Glomerular endothelial cell (primary cell): ENCODE measurements at regions not wholly inside any gene's neighbourhood (a gene's known extent, or its start where the extent isn't known, plus 50 kb on each side); places are given as distances from the start of the nearest gene placed in this dataset.
"Not testable (repeated sequence)": the region's sequence is repeated elsewhere in the genome, so short reads cannot be mapped to it uniquely, and the experiment has no call there.

Source experiments
- DNase-seq: peaks from one replicate; pipeline ENCODE4 v3.0.0-alpha.2; 2011; ENCODE audit warnings: low read depth, low spot score; ENCODE audit errors: extremely low read depth

DNA sequence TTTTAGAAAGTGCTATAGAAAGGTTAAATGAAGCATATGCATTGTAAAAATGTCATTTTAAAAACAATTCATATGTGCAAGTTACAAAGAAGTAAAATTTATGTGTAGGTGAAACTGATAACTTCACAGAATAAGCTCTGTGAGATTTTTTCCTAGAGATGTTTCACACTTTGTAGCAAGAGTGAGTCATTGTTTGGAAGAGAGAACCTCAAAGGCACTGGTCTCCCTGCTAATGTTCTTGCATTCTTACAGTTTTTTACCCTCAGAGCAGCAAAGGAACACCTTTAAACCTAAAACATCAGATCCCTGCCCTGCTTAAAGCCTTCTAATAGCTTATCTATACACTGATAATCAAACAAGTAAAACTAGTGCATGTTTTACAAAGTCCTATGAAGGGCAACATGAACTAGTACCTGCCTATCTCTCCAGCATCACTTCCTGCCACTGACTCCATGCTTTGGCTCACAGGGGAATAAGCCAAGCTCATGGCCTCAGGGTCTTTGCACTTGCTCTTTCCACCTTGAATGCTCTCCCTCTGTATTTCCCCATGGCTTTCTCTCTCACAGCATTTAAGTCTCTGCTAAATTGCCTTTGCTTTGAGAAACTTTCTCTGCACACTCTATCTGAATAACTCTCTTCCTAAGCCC is 997.0 kb downstream of the GATA3 start:
- no peak for DNase-seq

GRCh38 chr10:9052767-9053166 is 998.3 kb downstream of the GATA3 start:
- no peak for DNase-seq

- no peak for DNase-seq
Observed at GRCh38 chr10:9056521-9056920, 1002.0 kb downstream of the GATA3 start.

- DNase-seq, result not testable (repeated sequence)
Observed at GRCh38 chr10:9057293-9057692, 1002.8 kb downstream of the GATA3 start.

GRCh38 chr10:9060314-9060713 is 1005.8 kb downstream of the GATA3 start:
- DNase-seq, result no peak

DNA sequence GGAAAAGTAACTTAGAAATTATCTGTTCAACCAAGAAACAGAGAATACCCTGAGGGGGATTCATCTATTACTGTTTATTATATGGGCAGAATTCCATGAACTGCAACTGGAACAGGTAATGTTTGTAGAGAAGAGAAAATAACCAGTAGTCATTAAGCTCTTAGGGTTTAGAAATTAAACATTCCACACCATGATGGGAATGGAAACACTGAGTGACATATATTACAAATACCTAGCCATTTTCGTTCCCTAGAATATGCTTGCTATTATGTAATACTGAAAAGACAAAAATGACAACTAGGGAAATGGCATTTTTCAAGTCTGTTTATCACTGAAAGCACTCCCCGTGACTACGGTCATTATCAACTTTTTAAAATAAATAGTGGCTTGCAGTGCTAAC is 1007.4 kb downstream of the GATA3 start:
- no peak for DNase-seq

DNA sequence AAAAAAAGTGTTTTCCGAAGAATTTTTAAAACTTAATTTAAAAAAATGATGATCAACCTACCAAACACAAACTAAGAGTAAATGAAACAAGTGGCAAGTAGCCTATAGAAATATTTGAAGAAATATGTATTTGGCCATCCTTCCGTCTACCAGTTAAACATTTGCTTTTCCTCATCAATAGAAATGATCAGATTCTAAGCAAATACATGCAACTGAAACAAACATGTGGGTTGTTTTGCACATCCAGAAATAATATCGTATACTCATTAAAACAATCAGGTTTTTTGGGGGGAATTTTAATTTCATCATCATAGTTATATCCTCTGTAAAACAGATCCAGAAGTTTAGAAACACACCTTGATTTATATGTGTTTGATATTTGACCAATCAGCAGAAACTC is 1011.7 kb downstream of the GATA3 start:
- no peak for DNase-seq

DNA sequence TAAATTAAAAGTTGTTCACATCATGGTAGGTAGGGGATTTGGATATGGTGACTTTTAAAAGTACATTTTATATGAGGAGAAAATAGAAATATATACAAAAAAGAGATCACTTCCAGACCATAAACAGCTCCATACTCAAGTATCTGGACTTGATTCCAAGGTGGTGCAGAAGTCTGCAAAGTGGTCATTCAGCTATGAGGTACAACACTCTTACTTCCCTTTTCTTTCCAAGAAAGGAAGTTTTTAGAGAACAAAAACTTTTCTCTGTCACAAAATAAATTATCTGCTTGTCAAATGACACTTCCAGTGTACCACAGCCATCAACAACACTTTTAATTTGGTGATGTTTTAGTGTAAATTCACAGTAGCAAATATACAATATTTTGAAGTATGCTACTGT is 1013.5 kb downstream of the GATA3 start:
- no peak for DNase-seq

DNA sequence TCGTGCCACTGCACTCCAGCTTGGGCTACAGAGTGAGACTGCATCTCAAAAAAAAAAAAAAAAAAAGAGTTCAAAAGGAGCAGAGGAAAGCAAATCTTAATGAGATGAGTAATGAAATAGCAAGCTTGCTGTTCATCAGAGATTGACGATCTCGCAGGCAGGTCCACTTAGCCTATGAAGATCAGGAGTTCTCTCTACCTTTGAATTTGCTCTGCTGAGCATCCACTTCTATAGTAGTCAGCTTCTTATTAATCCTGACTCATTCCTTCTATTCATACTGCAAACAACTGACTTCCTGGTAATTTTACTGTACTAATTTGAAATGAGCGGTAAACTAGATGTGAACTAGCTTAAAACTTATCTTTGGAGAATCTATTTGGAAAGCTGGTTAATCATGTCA is 1014.6 kb downstream of the GATA3 start:
- DNase-seq, result no peak

DNA sequence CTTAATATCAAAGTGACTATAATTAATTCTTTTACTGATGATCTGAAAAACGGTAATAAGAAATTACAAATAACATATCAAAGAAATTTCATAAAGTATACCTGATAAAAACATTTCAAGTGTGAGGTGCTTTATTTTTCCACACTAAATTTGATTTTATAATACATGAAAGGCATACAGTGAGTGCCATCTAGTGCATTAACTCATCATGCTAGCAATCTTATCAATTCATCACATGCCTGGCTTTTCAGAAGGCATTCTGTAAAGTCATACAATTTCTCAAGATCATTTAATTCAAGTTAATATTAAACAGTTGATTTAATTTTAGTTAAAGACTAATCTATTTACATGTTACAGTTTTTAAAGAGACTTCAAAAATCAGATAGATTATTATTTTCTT is 1020.9 kb downstream of the GATA3 start:
- DNase-seq, result no peak

DNA sequence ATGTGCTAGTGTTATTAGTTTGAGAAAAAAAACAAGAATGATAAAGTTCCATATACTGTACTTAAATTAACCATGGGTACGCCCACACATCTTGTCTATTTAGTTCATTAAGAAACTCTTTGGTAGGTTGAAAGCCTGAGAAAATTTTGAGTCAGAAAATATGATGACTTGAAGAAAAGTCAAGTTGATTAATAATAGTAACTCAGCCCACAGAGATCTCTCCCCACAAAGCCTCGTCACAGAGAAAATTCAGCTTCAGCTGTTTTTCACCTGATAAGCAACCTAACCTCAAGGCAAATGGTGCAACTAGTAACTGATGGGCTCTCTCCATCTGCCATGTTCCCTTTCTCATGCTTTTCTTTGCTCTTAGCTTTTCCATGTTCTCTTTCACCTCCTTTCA is 1021.6 kb downstream of the GATA3 start:
- DNase-seq, result no peak

DNA sequence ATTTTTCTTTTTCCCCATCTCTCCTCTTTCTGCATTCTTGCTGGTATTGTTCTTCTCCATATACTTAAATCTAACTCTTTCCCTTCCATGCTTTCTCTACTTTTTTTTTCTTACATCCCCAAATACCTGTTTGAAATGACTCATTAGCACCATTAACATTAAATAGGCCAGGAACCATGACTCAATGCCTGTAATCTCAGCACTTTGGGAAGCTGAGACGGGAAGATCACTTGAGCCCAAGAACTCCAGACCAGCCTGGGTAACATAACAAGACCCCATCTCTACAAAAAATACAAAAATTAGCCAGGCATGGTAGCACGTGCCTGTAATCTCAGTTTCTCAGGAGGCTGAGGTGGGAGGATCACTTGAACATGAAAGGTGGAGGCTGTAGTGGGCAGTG is 1026.8 kb downstream of the GATA3 start:
- no peak for DNase-seq

- DNase-seq, result no peak
Observed at GRCh38 chr10:9081961-9082360, 1027.5 kb downstream of the GATA3 start.

DNA sequence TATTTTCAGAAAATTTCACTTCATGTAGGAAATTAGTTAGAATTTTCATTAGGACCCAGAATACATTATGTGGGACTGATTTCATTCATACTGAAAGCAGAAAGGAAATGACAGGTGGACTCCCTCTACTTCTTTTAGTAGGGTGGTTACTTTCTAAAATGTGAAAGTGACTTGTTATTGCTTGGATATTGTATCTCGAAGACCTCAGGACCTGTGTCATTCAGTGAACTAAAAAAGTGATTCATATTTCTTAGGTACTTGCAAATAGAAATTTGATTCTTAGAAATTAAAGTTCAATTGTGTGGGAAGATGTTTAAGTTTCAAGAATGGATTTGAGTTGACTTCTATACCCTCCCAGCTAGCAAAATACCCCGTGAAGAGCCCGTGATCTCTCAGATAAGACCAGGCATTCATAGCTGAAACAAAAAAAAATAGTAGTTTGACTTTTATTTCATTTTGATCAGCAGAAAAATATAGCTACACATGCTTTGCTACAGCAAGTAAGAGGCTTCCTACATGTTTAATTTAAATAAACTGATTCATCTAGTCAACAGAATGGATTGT is 1037.1 kb downstream of the GATA3 start:
- no peak for DNase-seq

DNA sequence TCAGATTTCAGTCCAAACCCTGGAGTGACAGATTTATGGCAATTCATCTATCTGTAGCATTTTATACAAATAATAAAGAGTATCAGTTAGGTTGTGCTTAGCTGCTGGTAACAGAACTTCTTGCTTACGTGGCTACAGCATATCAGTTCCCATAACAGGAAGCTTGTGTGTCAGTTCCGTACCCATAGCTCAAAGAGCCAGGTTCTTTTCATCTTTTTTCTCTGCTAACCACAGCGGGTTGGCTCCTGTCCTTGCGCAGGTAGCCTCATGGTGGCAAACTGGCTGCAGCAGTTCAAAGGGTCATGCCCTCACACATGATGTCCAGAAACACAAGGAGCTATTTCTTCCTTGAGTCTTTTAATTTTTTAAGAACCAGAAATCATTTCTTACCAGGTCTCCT is 1041.8 kb downstream of the GATA3 start:
- DNase-seq, result no peak

DNA sequence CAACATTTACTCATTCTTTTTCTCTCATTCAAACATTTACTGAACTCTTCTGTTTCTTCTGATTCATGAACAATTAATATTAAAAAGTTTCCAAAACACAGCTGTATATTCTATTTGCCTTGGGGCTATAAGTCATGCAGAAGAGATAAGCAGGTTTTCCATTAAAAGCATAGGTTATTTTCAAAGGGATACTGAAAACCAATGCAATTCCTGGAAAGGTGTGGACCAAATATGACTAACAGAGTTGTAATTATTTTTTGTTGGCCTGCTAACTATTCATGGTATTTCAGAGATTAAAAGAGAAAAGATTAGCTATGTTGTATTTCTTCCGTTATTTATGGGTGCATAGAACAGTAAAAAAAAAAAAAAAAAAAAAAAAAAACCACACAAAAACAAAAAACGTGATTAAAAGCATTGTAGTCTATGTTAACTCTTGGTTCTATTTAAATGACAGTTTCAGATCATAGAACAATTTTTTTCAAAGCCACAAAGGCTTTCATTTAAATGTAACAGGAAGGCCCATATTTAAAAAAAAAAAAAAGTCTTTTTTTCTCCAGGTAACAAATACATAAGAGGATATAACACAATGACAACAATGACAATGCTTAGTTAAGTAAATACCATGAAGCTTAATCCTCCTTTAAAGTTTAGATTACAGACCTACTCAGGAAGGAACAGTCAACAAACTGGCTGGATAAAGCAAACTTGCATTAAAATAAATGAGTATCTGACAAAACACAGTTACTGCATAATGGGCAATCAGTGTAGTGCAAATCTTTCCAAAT is 1042.9 kb downstream of the GATA3 start:
- DNase-seq, result no peak

DNA sequence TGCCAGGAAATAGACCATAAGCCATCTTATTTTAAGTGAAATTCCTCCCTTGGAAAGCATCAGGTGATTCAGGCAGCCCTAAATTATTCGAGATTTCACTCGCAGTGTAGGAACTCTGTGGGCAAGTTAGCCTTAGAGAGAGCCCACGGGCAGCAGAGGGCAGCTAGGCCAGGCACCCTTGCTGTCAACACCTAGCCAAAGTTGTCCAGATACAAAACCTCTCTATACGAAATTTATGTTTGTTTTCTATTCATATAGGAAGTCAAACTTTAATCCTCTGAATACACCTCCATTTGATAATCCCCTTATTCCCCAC is 1043.5 kb downstream of the GATA3 start:
- DNase-seq, result no peak

DNA sequence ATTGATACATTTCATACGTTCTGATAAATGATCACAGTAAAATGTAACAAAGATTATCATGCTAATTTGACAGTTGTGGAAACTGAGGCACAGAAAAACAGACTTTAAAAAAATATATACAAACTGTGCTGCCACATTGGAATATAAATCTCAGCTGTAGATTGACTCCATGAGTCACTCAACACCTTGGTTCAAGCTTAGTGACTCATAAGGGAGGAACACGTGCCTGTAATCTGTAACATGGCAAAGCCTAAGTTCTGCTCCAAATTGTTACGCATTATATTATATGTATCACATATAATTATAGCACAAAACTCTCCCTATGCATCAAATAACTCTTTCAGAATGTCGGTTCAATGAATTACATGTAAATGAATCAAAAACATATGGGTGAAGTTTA is 1047.5 kb downstream of the GATA3 start:
- no peak for DNase-seq

DNA sequence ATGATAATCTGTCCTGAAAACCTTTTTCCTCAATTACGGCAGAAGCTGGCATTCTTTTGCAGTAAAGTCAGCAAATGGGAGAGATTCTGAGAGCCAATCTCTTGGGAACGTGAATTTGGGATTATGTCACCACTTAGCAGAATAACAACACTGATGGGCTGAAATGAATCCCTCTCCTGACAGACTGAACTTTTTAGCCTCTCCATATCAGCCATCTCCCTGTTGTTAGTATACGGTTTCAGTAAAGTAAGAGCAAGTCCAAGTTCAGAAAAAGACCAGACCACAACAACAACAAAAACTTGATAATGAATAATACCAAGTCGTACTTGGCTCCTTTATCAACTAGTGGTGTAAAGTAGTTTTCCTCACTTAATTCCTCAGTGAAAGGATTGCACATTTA is 1048.8 kb downstream of the GATA3 start:
- DNase-seq, result no peak

- DNase-seq, result no peak
Observed at GRCh38 chr10:9111976-9112375, 1057.5 kb downstream of the GATA3 start.

DNA sequence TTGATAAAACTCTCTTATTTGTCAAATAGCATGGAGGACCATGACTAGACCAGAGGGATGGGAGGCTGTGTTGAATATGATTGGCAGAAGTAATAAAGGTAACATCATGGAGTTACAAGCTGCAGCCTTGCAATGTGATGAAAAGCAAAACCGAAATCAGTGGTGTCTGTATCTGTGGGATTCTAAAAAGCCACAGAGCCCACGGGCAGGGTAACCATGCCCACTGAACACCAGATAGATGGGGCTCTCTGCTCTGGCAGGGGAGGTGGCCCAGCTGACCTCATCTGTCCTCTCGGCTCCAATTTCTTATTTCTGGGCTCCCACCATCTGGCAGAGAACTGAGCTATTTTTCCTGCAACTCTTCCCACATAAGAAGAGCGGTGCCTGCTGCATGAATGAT is 1072.2 kb downstream of the GATA3 start:
- DNase-seq, result no peak

GRCh38 chr10:9137368-9137767 is 1082.9 kb downstream of the GATA3 start:
- DNase-seq, result no peak
